ENCODE measurements at regions not wholly inside any gene's neighbourhood (a gene's known extent, or its start where the extent isn't known, plus 50 kb on each side); places are given as distances from the start of the nearest gene placed in this dataset.

DNA sequence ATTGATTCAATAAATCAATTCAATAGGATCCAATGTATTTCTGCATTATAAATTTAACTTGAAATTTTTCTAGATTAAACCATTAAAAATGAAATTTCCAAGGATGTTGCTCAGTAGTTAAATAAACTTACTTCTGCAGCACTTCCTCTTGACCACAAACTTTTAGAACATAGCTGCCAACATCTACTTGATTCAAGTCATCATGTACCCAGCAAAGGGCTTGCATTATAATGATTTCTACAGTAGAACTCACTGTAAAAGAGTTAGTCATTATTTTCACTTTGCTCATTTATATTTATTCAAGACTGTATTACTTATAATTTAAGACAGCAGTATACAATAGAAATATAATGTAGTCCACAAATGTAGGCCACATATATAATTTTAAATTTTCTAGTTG, 59.2 kb downstream of the PIK3C2A start:
- no peak for DNase-seq (ENCODE audit: low read depth)
- in situ Hi-C loops (cut with HindIII; ENCODE audit: low sequenced_read_pairs) = no loop called here
- no peak overlapping the region for H3K4me3 ChIP-seq (ENCODE audit: low read depth, low read length)
- TF ChIP-seq, protein P1, sequence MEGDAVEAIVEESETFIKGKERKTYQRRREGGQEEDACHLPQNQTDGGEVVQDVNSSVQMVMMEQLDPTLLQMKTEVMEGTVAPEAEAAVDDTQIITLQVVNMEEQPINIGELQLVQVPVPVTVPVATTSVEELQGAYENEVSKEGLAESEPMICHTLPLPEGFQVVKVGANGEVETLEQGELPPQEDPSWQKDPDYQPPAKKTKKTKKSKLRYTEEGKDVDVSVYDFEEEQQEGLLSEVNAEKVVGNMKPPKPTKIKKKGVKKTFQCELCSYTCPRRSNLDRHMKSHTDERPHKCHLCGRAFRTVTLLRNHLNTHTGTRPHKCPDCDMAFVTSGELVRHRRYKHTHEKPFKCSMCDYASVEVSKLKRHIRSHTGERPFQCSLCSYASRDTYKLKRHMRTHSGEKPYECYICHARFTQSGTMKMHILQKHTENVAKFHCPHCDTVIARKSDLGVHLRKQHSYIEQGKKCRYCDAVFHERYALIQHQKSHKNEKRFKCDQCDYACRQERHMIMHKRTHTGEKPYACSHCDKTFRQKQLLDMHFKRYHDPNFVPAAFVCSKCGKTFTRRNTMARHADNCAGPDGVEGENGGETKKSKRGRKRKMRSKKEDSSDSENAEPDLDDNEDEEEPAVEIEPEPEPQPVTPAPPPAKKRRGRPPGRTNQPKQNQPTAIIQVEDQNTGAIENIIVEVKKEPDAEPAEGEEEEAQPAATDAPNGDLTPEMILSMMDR (IDR thresholded peaks at IDR 0.05; ENCODE audit: low read depth, low read length, missing control alignments) = no peak

DNA sequence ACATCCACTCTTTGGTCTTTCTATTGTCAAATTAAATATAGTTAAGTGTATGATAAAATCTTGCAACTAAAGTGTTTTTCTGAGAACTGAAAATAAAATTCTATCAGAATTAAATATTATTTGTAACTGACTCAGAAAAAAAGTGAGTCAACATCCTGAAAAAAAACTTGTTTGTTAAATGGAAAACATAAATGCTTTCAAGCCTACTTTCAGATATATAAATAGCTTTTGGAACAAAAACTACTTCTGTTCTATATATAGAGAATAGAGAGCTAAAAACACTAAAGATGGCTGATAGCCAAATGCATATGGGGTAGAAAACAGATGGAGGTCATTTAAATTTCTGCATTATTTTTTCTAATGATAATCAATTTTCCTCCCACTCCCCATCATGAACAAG, 61.8 kb downstream of the PIK3C2A start:
- TF ChIP-seq, protein P1 (IDR thresholded peaks at IDR 0.05; ENCODE audit: low read depth, low read length, missing control alignments) = no peak
- no peak for DNase-seq (ENCODE audit: low read depth)
- H3K4me3 ChIP-seq (ENCODE audit: low read depth, low read length) = no peak overlapping the region
- in situ Hi-C loops (cut with HindIII; ENCODE audit: low sequenced_read_pairs) = no loop called here

DNA sequence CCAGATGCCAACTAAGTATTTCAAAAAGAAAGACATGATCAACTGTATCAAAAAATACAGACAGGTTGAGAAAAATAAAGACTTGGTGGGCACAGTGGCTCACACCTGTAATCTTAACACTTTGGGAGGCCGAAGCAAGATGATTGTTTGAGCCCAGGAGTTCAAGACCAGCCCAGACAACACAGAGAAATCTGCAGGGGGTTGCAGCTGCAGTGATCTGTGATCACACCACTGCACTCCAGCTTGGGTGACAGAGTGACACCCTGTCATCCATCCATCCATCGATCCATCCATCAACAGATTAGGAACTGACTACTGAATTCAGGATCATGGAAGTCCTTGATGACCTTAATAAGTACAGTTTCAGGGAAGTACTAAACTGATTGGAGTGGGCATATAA, 65.0 kb upstream of the RPS13 start:
- in situ Hi-C loops (cut with HindIII; ENCODE audit: low sequenced_read_pairs) = no loop called here
- no peak overlapping the region for H3K4me3 ChIP-seq (ENCODE audit: low read depth, low read length)
- DNase-seq (ENCODE audit: low read depth) = no peak
- TF ChIP-seq, protein P1 (IDR thresholded peaks at IDR 0.05; ENCODE audit: low read depth, low read length, missing control alignments) = no peak

DNA sequence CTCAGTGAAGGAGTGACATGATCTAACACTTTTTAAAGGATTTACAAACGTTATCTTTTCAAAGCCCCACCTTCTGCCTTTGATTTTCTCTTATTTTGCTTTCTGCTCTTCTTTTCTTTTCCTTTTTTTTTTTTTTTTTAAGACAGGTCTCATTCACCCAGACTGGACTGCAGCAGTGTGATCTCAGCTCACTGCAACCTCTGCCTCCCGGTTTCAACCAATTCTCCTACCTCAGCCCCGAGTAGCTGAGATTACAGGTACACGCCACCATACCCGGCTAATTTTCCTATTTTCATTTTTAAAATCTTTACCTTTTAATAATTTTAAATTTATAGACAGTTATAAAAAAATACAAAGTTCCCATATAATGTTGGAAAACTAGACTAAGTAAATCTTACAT, 63.7 kb upstream of the RPS13 start:
- DNase-seq (ENCODE audit: low read depth) = no peak
- H3K4me3 ChIP-seq (ENCODE audit: low read depth, low read length) = no peak overlapping the region
- in situ Hi-C loops (cut with HindIII; ENCODE audit: low sequenced_read_pairs) = no loop called here
- TF ChIP-seq, protein P1 (IDR thresholded peaks at IDR 0.05; ENCODE audit: low read depth, low read length, missing control alignments) = no peak

DNA sequence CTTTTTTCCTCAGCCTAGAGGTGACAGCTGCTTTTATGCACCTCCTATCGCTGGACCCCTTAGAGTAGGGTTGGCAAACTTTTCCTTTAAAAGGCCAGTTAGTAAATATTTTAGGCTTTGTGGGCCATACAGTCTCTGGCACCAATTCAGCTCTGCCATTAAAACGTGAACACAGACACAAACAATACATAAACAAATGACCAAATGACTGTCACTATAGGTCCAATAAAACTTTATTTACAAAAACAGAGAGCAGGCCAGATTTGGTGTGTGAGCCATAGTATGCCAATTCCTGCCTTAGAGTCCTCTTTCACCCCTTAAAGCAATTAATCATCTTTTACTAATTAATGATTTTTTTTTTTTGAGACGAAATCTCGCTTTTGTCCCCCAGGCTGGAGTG, 61.1 kb upstream of the RPS13 start:
- no peak overlapping the region for H3K4me3 ChIP-seq (ENCODE audit: low read depth, low read length)
- in situ Hi-C loops (cut with HindIII; ENCODE audit: low sequenced_read_pairs) = no loop called here
- no peak for DNase-seq (ENCODE audit: low read depth)
- TF ChIP-seq, protein P1 (IDR thresholded peaks at IDR 0.05; ENCODE audit: low read depth, low read length, missing control alignments) = no peak

DNA sequence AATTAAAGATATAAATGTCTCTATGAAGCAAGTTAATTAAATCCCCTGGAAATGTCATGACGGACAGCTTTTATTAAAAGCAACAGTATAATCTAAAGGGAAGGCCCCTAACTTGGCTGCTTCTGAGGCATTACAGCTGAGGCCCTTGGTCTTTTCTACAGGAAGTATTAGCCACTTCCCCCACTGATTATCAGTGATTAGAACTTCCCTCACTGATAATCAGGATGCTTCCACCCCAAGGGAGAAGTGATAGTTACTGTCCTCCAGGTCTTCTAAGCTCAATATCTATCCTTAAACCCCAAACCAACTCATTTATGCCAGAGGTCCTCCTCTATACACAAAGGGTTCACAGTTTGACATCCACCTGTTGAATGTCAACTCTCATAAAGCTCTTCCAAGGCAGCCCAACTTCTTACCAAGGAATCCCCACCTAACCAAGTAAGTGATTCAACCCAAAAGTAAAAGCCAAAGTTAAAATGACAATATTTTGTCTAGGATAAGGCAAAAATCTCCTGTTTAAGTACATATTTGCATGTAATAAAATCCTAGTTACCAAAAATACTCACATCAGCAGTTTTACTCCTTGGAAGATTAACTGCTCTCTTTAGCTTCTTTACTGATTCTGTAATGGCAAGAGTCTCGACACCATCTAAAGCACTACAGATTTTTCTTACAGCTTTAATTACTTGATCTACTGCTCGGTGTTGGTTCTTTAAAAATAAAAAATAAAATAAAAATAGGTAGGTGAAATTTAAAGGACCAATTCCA, 58.6 kb upstream of the RPS13 start:
- TF ChIP-seq, protein P1 (IDR thresholded peaks at IDR 0.05; ENCODE audit: low read depth, low read length, missing control alignments) = no peak
- DNase-seq (ENCODE audit: low read depth) = no peak
- in situ Hi-C loops (cut with HindIII; ENCODE audit: low sequenced_read_pairs) = no loop called here
- no peak overlapping the region for H3K4me3 ChIP-seq (ENCODE audit: low read depth, low read length)
